ENCODE measurements at regions not wholly inside any gene's neighbourhood (a gene's known extent, or its start where the extent isn't known, plus 50 kb on each side); places are given as distances from the start of the nearest gene placed in this dataset.
"Not testable (repeated sequence)": the region's sequence is repeated elsewhere in the genome, so short reads cannot be mapped to it uniquely, and the experiment has no call there.

GRCh38 chr4:181761156-181761555, 482.0 kb upstream of the TENM3 start:
- DNase-seq, result peak; percentile 70

- no peak for DNase-seq
Observed at GRCh38 chr4:181766061-181766548, 477.1 kb upstream of the TENM3 start.

- DNase-seq, result peak; percentile 38
Observed at GRCh38 chr4:181770971-181771370, 472.2 kb upstream of the TENM3 start.

- no peak for DNase-seq
Observed at GRCh38 chr4:181775298-181775697, 467.9 kb upstream of the TENM3 start.

GRCh38 chr4:181776264-181777054, 466.7 kb upstream of the TENM3 start:
- DNase-seq, result no peak

- DNase-seq, result no peak
Observed at GRCh38 chr4:181777518-181777917, 465.7 kb upstream of the TENM3 start.

GRCh38 chr4:181784881-181785280, 458.3 kb upstream of the TENM3 start:
- DNase-seq, result no peak

- no peak for DNase-seq
Observed at GRCh38 chr4:181792641-181793040, 450.6 kb upstream of the TENM3 start.

- DNase-seq, result no peak
Observed at GRCh38 chr4:181793096-181793495, 450.1 kb upstream of the TENM3 start.

GRCh38 chr4:181796502-181796901, 446.7 kb upstream of the TENM3 start:
- DNase-seq, result peak; percentile 74

- no peak for DNase-seq
Observed at GRCh38 chr4:181798536-181798935, 444.7 kb upstream of the TENM3 start.

GRCh38 chr4:181799561-181800069, 443.6 kb upstream of the TENM3 start:
- no peak for DNase-seq

- no peak for DNase-seq
Observed at GRCh38 chr4:181802207-181802606, 441.0 kb upstream of the TENM3 start.

GRCh38 chr4:181807771-181808170, 435.4 kb upstream of the TENM3 start:
- peak; percentile 41 for DNase-seq

- no peak for DNase-seq
Observed at GRCh38 chr4:181810711-181811110, 432.5 kb upstream of the TENM3 start.

- not testable (repeated sequence) for DNase-seq
Observed at GRCh38 chr4:181811550-181811949, 431.7 kb upstream of the TENM3 start.

GRCh38 chr4:181819946-181820345, 423.3 kb upstream of the TENM3 start:
- DNase-seq, result peak; percentile 69

GRCh38 chr4:181820553-181820952, 422.6 kb upstream of the TENM3 start:
- DNase-seq, result no peak

- peak; percentile 74 for DNase-seq
Observed at GRCh38 chr4:181821039-181822004, 421.9 kb upstream of the TENM3 start.

GRCh38 chr4:181822005-181822375, 421.2 kb upstream of the TENM3 start:
- DNase-seq, result peak; percentile 55

GRCh38 chr4:181823183-181823582, 420.0 kb upstream of the TENM3 start:
- DNase-seq, result no peak

- DNase-seq, result no peak
Observed at GRCh38 chr4:181823645-181824044, 419.6 kb upstream of the TENM3 start.

- DNase-seq, result no peak
Observed at GRCh38 chr4:181825564-181825963, 417.6 kb upstream of the TENM3 start.
